Endothelial cell of umbilical vein (primary cell): ENCODE measurements at regions not wholly inside any gene's neighbourhood (a gene's known extent, or its start where the extent isn't known, plus 50 kb on each side); places are given as distances from the start of the nearest gene placed in this dataset.

ENCODE experiments used
- BruUV-seq: library from RNA; stranded (reverse); fragments of 400-500 nt; replicated peaks from 2 replicates; lab custom pipeline; 2021; lab: Mats Ljungman, UMichigan
- CTCF ChIA-PET: fragments of 300-600, 350-600 bp; sonication (Branson Sonifier 250); formaldehyde crosslinking; loops from one replicate; lab custom pipeline; 2021; ENCODE audit warnings: antibody characterized with exemption, inconsistent platforms; lab: Charles Lee
- POLR2A ChIA-PET: fragments of 300-600, 350-600 bp; sonication (Branson Sonifier 250); formaldehyde crosslinking; loops from one replicate; lab custom pipeline; 2021; ENCODE audit warnings: antibody characterized with exemption, inconsistent platforms; lab: Charles Lee
- DNase-seq: peaks from one replicate; pipeline ENCODE4 v3.0.0-alpha.2; 2011; ENCODE audit warnings: low read depth, low spot score
- FAIRE-seq: peaks from 2 replicates; lab custom pipeline; 2011; peaks lifted over from hg19 to GRCh38; lab: Jason Lieb, UNC
- H2AFZ ChIP-seq: 2 replicates; pipeline ENCODE4 v1.6.0; 2012; ENCODE audit warnings: low read depth, low read length, control low read depth, inconsistent platforms
- H3K27ac ChIP-seq: 2 replicates; pipeline ENCODE4 v1.5.1; 2011; ENCODE audit warnings: low read depth, mild to moderate bottlenecking, control low read depth, low read length, moderate library complexity; ENCODE audit not compliant: insufficient read depth
- H3K27me3 ChIP-seq, 2 experiments: 2 replicates each; pipeline versions ENCODE4 v1.6.0 to v1.6.1; 2011; ENCODE audit warnings: low read length in 2 of 2, mixed read lengths in 1 of 2; ENCODE audit not compliant: control insufficient read depth in 2 of 2, insufficient read depth in 2 of 2
- H3K36me3 ChIP-seq, 2 experiments: 2 replicates in 1 of 2; 3 replicates in 1 of 2; pipeline ENCODE4 v1.5.1; 2011; ENCODE audit warnings: low read length in 2 of 2, mild to moderate bottlenecking in 1 of 2, moderate library complexity in 1 of 2; ENCODE audit not compliant: control insufficient read depth in 2 of 2, insufficient read depth in 2 of 2; ENCODE audit errors: extremely low read depth in 1 of 2
- H3K4me1 ChIP-seq: 3 replicates; pipeline ENCODE4 v1.5.1; 2011; ENCODE audit warnings: mild to moderate bottlenecking, low read length; ENCODE audit not compliant: control insufficient read depth, insufficient read depth; ENCODE audit errors: extremely low read depth
- H3K4me2 ChIP-seq: 2 replicates; pipeline ENCODE4 v1.6.1; 2011; ENCODE audit warnings: low read length, control low read depth, mixed read lengths; ENCODE audit not compliant: insufficient read depth
- H3K4me3 ChIP-seq, 3 experiments: fragments of 200-600 bp in 1 of 3; sonication (generic), shearing (Covaris generic) in 1 of 3; replicated peaks in 1 of 3; 2 replicates each; pipeline ENCODE4 v1.5.1; 2011 to 2016; ENCODE audit warnings: control low read depth in 3 of 3, low read length in 3 of 3, mild to moderate bottlenecking in 2 of 3, inconsistent platforms in 1 of 3, low read depth in 1 of 3, moderate library complexity in 1 of 3; ENCODE audit not compliant: insufficient read depth in 1 of 3
- H3K79me2 ChIP-seq: 2 replicates; pipeline ENCODE4 v1.6.0; 2012; ENCODE audit warnings: low read length, inconsistent platforms; ENCODE audit not compliant: control insufficient read depth, insufficient read depth
- H3K9ac ChIP-seq: replicated peaks from 2 replicates; pipeline ENCODE3; 2011; ENCODE audit warnings: low read length, control low read depth; ENCODE audit not compliant: insufficient read depth; ENCODE audit errors: extremely low read depth
- H3K9me1 ChIP-seq: replicated peaks from 3 replicates; pipeline ENCODE4 v1.6.0; 2011; ENCODE audit warnings: mild to moderate bottlenecking, low read length; ENCODE audit not compliant: control insufficient read depth, insufficient read depth; ENCODE audit errors: extremely low read depth
- H3K9me3 ChIP-seq: replicated peaks from 2 replicates; pipeline ENCODE4 v1.5.1; 2012; ENCODE audit warnings: low read length, inconsistent platforms; ENCODE audit not compliant: control insufficient read depth, insufficient read depth
- H4K20me1 ChIP-seq: replicated peaks from 2 replicates; pipeline ENCODE3; 2011; ENCODE audit warnings: mild to moderate bottlenecking, low read length; ENCODE audit not compliant: control insufficient read depth, insufficient read depth; ENCODE audit errors: extremely low read depth
- CTCF ChIP-seq, 2 donors: IDR thresholded peaks; 1 replicate in 1 of 2; 2 replicates in 1 of 2; pipeline ENCODE4 v1.5.1; 2011; ENCODE audit warnings: low read length in 2 of 2, mild to moderate bottlenecking in 2 of 2, moderate library complexity in 2 of 2, control low read depth in 1 of 2, inconsistent platforms in 1 of 2, low read depth in 1 of 2; ENCODE audit not compliant: insufficient read depth in 1 of 2; ENCODE audit errors: extremely low read depth in 1 of 2
- EZH2 ChIP-seq: IDR thresholded peaks from 2 replicates; pipeline ENCODE4 v1.6.1; 2012; ENCODE audit warnings: borderline replicate concordance, low read depth, mild to moderate bottlenecking, moderate library complexity, low read length, inconsistent platforms; ENCODE audit not compliant: severe bottlenecking
- FOS ChIP-seq: IDR thresholded peaks from 2 replicates; pipeline ENCODE4 v1.6.1; 2011; ENCODE audit warnings: mild to moderate bottlenecking, low read length, moderate library complexity, borderline replicate concordance; ENCODE audit not compliant: insufficient read depth
- GATA2 ChIP-seq: IDR thresholded peaks from 2 replicates; pipeline ENCODE4 v1.7.0; 2011; ENCODE audit warnings: low read depth, mild to moderate bottlenecking, moderate library complexity, mixed read lengths, low read length; ENCODE audit not compliant: insufficient read length, insufficient read depth
- JUN ChIP-seq: IDR thresholded peaks from 2 replicates; pipeline ENCODE4 v1.6.1; 2011; ENCODE audit warnings: borderline replicate concordance, low read depth; ENCODE audit not compliant: insufficient read length, insufficient read depth
- MYC ChIP-seq: IDR thresholded peaks from one replicate; pipeline ENCODE4 v1.6.1; 2011; ENCODE audit warnings: mild to moderate bottlenecking, low read depth, low read length
- POLR2A ChIP-seq: IDR thresholded peaks from 2 replicates; pipeline ENCODE4 v1.6.1; 2012; ENCODE audit warnings: low read depth, mild to moderate bottlenecking, control low read depth, low read length
- POLR2AphosphoS5 ChIP-seq: IDR thresholded peaks from 2 replicates; pipeline ENCODE4 v1.6.1; 2012; ENCODE audit warnings: low read depth, mild to moderate bottlenecking, control low read depth, low read length, moderate library complexity; ENCODE audit not compliant: insufficient read depth
- dilution Hi-C: fragments of 300-500 bp; cut with MboI; formaldehyde crosslinking; loops from one replicate; pipeline ENCODE4 v1.15.0; 2019; ENCODE audit warnings: low sequenced_read_pairs; ENCODE audit not compliant: extremely low pct_ligation_motif_present
- intact Hi-C: fragments of 100-400 bp; cut with micrococcal nuclease; formaldehyde crosslinking; loops from one replicate; pipeline ENCODE4 v1.10.0; 2022
- TF ChIP-seq, protein P1 (sequence below): IDR thresholded peaks from 2 replicates; pipeline ENCODE4 v1.6.1; 2011; ENCODE audit not compliant: insufficient read depth, insufficient read length

GRCh38 chr5:153390569-153390968, 99.9 kb upstream of the GRIA1 start:
- H3K9ac ChIP-seq = no peak overlapping the region
- no peak overlapping the region for H3K4me3 ChIP-seq
- dilution Hi-C loops (no loop called here), intact Hi-C loops (no loop called here)
- DNase-seq (no peak), FAIRE-seq (no peak)
- H3K4me1 ChIP-seq = no peaks in the 10 kb centered on the region
- no peak overlapping the region for H3K4me2 ChIP-seq
- H3K27me3 ChIP-seq = no peaks in the 10 kb centered on the region
- no peak overlapping the region for H3K27ac ChIP-seq
- H3K9me1 ChIP-seq = no peaks in the 10 kb centered on the region
- CTCF ChIA-PET = no interaction called here
- H3K79me2 ChIP-seq = no peaks in the 10 kb centered on the region
- H3K9me3 ChIP-seq = no peaks in the 10 kb centered on the region
- TF ChIP-seq POLR2AphosphoS5 (no peak), GATA2 (no peak), JUN (no peak), CTCF (IDR thresholded peaks at IDR 0.05; ENCODE audit: extremely low read depth in 1 of 2, insufficient read depth in 1 of 2, low read depth in 1 of 2, low read length in 2 of 2) (no peak), FOS (no peak), EZH2 (no peak), POLR2A (no peak), MYC (no peak)
- TF ChIP-seq, protein P1, sequence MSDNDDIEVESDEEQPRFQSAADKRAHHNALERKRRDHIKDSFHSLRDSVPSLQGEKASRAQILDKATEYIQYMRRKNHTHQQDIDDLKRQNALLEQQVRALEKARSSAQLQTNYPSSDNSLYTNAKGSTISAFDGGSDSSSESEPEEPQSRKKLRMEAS = no peak
- no peak overlapping the region for H2AFZ ChIP-seq
- POLR2A ChIA-PET = no interaction called here
- no peaks in the 10 kb centered on the region for H3K36me3 ChIP-seq
- no peaks in the 10 kb centered on the region for H4K20me1 ChIP-seq
- BruUV-seq = no TSS peak
